GM12878 (cell line): ENCODE measurements at regions not wholly inside any gene's neighbourhood (a gene's known extent, or its start where the extent isn't known, plus 50 kb on each side); places are given as distances from the start of the nearest gene placed in this dataset.

Experiments
- ATAC-seq: fragments of 200-7000 bp; cut with Tn5 transposase; 3 replicates; pipeline ENCODE4 v1.9.1; 2020; ENCODE audit warnings: mild to moderate bottlenecking, moderate library complexity
- BruUV-seq: library from RNA; stranded (reverse); fragments of 400-500 nt; replicated peaks from 2 replicates; lab custom pipeline; 2021; lab: Mats Ljungman, UMichigan
- CTCF ChIA-PET: fragments of 300-600 bp; sonication (Branson Sonifier 250); formaldehyde crosslinking; extraction: SDS; loops from one replicate; lab custom pipeline; 2021; ENCODE audit warnings: inconsistent platforms; lab: Yijun Ruan, JAX
- POLR2A ChIA-PET: fragments of 350-600 bp; formaldehyde crosslinking; extraction: SDS; loops from one replicate; lab custom pipeline; 2021; ENCODE audit warnings: inconsistent platforms; lab: Charles Lee
- RAD21 ChIA-PET: fragments of 300-600 bp; sonication (Branson Sonifier 250); formaldehyde crosslinking; loops from one replicate; lab custom pipeline; 2023; ENCODE audit warnings: antibody characterized with exemption; ENCODE audit not compliant: unreplicated experiment; lab: Charles Lee
- SMC1A ChIA-PET: fragments of 300-600 bp; sonication (Branson Sonifier 250); formaldehyde crosslinking; loops from one replicate; lab custom pipeline; 2023; ENCODE audit not compliant: unreplicated experiment, uncharacterized antibody; lab: Charles Lee
- DNase-seq: peaks from one replicate; pipeline ENCODE4 v3.0.0-alpha.2; 2011; ENCODE audit warnings: low read depth, low spot score
- FAIRE-seq: peaks from 3 replicates; lab custom pipeline; 2011; peaks lifted over from hg19 to GRCh38; lab: Jason Lieb, UNC
- H2AFZ ChIP-seq: 2 replicates; pipeline ENCODE4 v1.6.0; 2011; ENCODE audit warnings: low read depth, low read length, control low read depth; ENCODE audit not compliant: control insufficient read depth
- H3K27ac ChIP-seq: 2 replicates; pipeline ENCODE4 v1.5.1; 2011; ENCODE audit warnings: control low read depth; ENCODE audit not compliant: control insufficient read depth, insufficient read depth
- H3K27me3 ChIP-seq, 2 experiments: replicated peaks in 1 of 2; 2 replicates each; pipeline versions ENCODE4 v1.6.0 to v1.6.1; 2011; ENCODE audit warnings: low read length in 1 of 2; ENCODE audit not compliant: control insufficient read depth in 2 of 2, insufficient read depth in 2 of 2
- H3K36me3 ChIP-seq, 2 experiments: 2 replicates each; pipeline ENCODE4 v1.5.1; 2011; ENCODE audit warnings: low read length in 1 of 2; ENCODE audit not compliant: control insufficient read depth in 2 of 2, insufficient read depth in 2 of 2
- H3K4me1 ChIP-seq: 2 replicates; pipeline ENCODE4 v1.6.1; 2011; ENCODE audit warnings: mild to moderate bottlenecking, low read length, moderate library complexity, mixed read lengths; ENCODE audit not compliant: control insufficient read depth, insufficient read depth
- H3K4me2 ChIP-seq: 2 replicates; pipeline ENCODE4 v1.6.0; 2011; ENCODE audit warnings: control low read depth; ENCODE audit not compliant: control insufficient read depth, insufficient read depth
- H3K4me3 ChIP-seq: fragments of 200-600 bp; sonication (generic); 2 replicates; pipeline ENCODE4 v1.5.1; 2016
- H3K79me2 ChIP-seq: 2 replicates; pipeline ENCODE4 v1.6.0; 2011; ENCODE audit warnings: low read length; ENCODE audit not compliant: control insufficient read depth, insufficient read depth
- H3K9ac ChIP-seq: 2 replicates; pipeline ENCODE4 v1.8.0; 2011; ENCODE audit warnings: low read length, control low read depth, mixed read lengths; ENCODE audit not compliant: control insufficient read depth, insufficient read depth
- H3K9me3 ChIP-seq: replicated peaks from 3 replicates; pipeline ENCODE4 v1.5.1; 2011; ENCODE audit warnings: mild to moderate bottlenecking, low read length; ENCODE audit not compliant: control insufficient read depth, insufficient read depth
- H4K20me1 ChIP-seq: 2 replicates; pipeline ENCODE4 v1.6.0; 2011; ENCODE audit not compliant: control insufficient read depth, insufficient read depth
- BACH1 ChIP-seq: fragments of 450-650 bp; IDR thresholded peaks from 2 replicates; pipeline ENCODE4 v1.6.1; 2017; ENCODE audit warnings: mild to moderate bottlenecking, borderline replicate concordance
- BCL11A ChIP-seq: IDR thresholded peaks from 2 replicates; pipeline ENCODE4 v1.6.1; 2011; ENCODE audit warnings: low read depth, low read length
- BMI1 ChIP-seq: fragments of 450-650 bp; IDR thresholded peaks from 2 replicates; pipeline ENCODE4 v1.6.1; 2016; ENCODE audit warnings: mild to moderate bottlenecking, moderate library complexity, borderline replicate concordance
- CUX1 ChIP-seq: IDR thresholded peaks from 2 replicates; pipeline ENCODE4 v1.6.1; 2012; ENCODE audit warnings: improper control_type of control experiment, low read depth, low read length; ENCODE audit not compliant: insufficient replicate concordance
- EP300 ChIP-seq, 2 experiments: fragments of 150-350 bp in 1 of 2; IDR thresholded peaks; 2 replicates each; pipeline ENCODE4 v1.6.1; 2011 to 2012; ENCODE audit warnings: low read depth in 2 of 2, low read length in 2 of 2, borderline replicate concordance in 1 of 2, improper control_type of control experiment in 1 of 2, inconsistent platforms in 1 of 2; ENCODE audit not compliant: control insufficient read depth in 1 of 2
- FOS ChIP-seq: IDR thresholded peaks from 3 replicates; pipeline ENCODE4 v1.6.1; 2011; ENCODE audit warnings: borderline replicate concordance; ENCODE audit not compliant: insufficient read length; ENCODE audit errors: extremely low read depth
- GABPA ChIP-seq: IDR thresholded peaks from 2 replicates; pipeline ENCODE4 v1.6.1; 2014; ENCODE audit warnings: antibody characterized with exemption, low read depth, mild to moderate bottlenecking, inconsistent platforms
- HDGF ChIP-seq: fragments of 450-650 bp; IDR thresholded peaks from 2 replicates; pipeline ENCODE4 v1.6.1; 2016; ENCODE audit warnings: antibody characterized with exemption
- IRF4 ChIP-seq: IDR thresholded peaks from 2 replicates; pipeline ENCODE4 v1.6.1; 2011; ENCODE audit warnings: low read depth, low read length
- NR2C2 ChIP-seq: IDR thresholded peaks from 2 replicates; pipeline ENCODE4 v1.6.1; 2011; ENCODE audit warnings: borderline replicate concordance, low read depth; ENCODE audit not compliant: control insufficient read depth, insufficient read length
- NR2F1 ChIP-seq: fragments of 450-650 bp; conservative IDR thresholded peaks from 2 replicates; pipeline ENCODE4 v1.6.1; 2017; ENCODE audit warnings: mild to moderate bottlenecking
- RELA ChIP-seq: fragments of 450-650 bp; IDR thresholded peaks from 2 replicates; pipeline ENCODE4 v1.8.0; 2014; ENCODE audit warnings: borderline replicate concordance; ENCODE audit not compliant: partially characterized antibody
- SUZ12 ChIP-seq: fragments of 200-600 bp; sonication (generic); IDR thresholded peaks from one replicate; pipeline ENCODE4 v1.6.1; 2018; ENCODE audit warnings: antibody characterized with exemption, mild to moderate bottlenecking; ENCODE audit not compliant: unreplicated experiment
- WGBS: methylation state at CpG from one replicate; pipeline ENCODE4 v1.1.6; 2016; ENCODE audit warnings: low lambda C conversion rate; ENCODE audit not compliant: insufficient replicate concordance, insufficient coverage; ENCODE audit errors: missing lambda C conversion rate; 5-methylcytosine and 5-hydroxymethylcytosine counted together
- in situ Hi-C: fragments of 300-500 bp; cut with MboI; formaldehyde crosslinking; loops from 9 replicates; pipeline ENCODE4 v1.14.3; 2018; ENCODE audit warnings: mixed read lengths
- intact Hi-C: fragments of 100-400 bp; cut with micrococcal nuclease; formaldehyde crosslinking; loops from one replicate; pipeline ENCODE4 v1.14.2; 2022; ENCODE audit not compliant: unreplicated experiment

GRCh38 chr2:107013884-107014283 is 127.9 kb upstream of the ST6GAL2 start:
- no peak overlapping the region for H3K4me3 ChIP-seq
- H4K20me1 ChIP-seq = no peaks in the 10 kb centered on the region
- 51% methylated on average over 2 of the region's 2 CpGs for WGBS
- H3K9ac ChIP-seq = no peak overlapping the region
- POLR2A ChIA-PET = no interaction called here
- H3K4me2 ChIP-seq = no peak overlapping the region
- FAIRE-seq = no peak
- intact Hi-C loops = no loop called here
- TF ChIP-seq FOS = no peak
- no peak for TF ChIP-seq HDGF
- no peak for TF ChIP-seq SUZ12
- TF ChIP-seq, all 136 proteins: peak for 0
- H3K4me1 ChIP-seq = no peaks in the 10 kb centered on the region
- ChIA-PET CTCF (no interaction called here), RAD21 (no interaction called here), SMC1A (no interaction called here)
- H3K36me3 ChIP-seq = no peaks in the 10 kb centered on the region
- H3K27me3 ChIP-seq = no peaks in the 10 kb centered on the region
- H3K27ac ChIP-seq = no peak overlapping the region
- in situ Hi-C loops = no loop called here
- no peak for ATAC-seq
- no TSS peak for BruUV-seq
- H2AFZ ChIP-seq = no peak overlapping the region
- no peak for DNase-seq
- H3K79me2 ChIP-seq = no peaks in the 10 kb centered on the region
- no peaks in the 10 kb centered on the region for H3K9me3 ChIP-seq

GRCh38 chr2:107018366-107018765 is 132.4 kb upstream of the ST6GAL2 start:
- H3K36me3 ChIP-seq = no peaks in the 10 kb centered on the region
- no peak overlapping the region for H3K9ac ChIP-seq
- H3K4me3 ChIP-seq = no peak overlapping the region
- H3K9me3 ChIP-seq = no peaks in the 10 kb centered on the region
- no peaks in the 10 kb centered on the region for H4K20me1 ChIP-seq
- DNase-seq = no peak
- ChIA-PET POLR2A (no interaction called here), SMC1A (interaction anchor here (1.5 kb wide), 1 partner anchor 12 kb away, joined by 3 read pairs; no protein-coding TSS in a partner anchor), CTCF (no interaction called here), RAD21 (no interaction called here)
- in situ Hi-C loops = no loop called here
- H3K4me1 ChIP-seq = no peaks in the 10 kb centered on the region
- no peak for ATAC-seq
- H3K4me2 ChIP-seq = no peak overlapping the region
- H3K79me2 ChIP-seq = no peaks in the 10 kb centered on the region
- WGBS = 42% methylated on average over 4 of the region's 4 CpGs
- no peaks in the 10 kb centered on the region for H3K27me3 ChIP-seq
- no peak overlapping the region for H3K27ac ChIP-seq
- intact Hi-C loops = no loop called here
- BruUV-seq = no TSS peak
- H2AFZ ChIP-seq = no peak overlapping the region
- FAIRE-seq = no peak
- no peak for TF ChIP-seq IRF4
- TF ChIP-seq CUX1 = no peak
- TF ChIP-seq EP300 (IDR thresholded peaks at IDR 0.05; ENCODE audit: borderline replicate concordance in 1 of 2, control insufficient read depth in 1 of 2, low read depth in 2 of 2, low read length in 2 of 2) = no peak
- TF ChIP-seq BMI1 = no peak
- TF ChIP-seq GABPA = no peak
- TF ChIP-seq BCL11A = no peak
- TF ChIP-seq NR2C2 = no peak
- no peak for TF ChIP-seq BACH1
- TF ChIP-seq RELA = no peak
- no peak for TF ChIP-seq NR2F1
